K562 (cell line): ENCODE measurements at regions not wholly inside any gene's neighbourhood (a gene's known extent, or its start where the extent isn't known, plus 50 kb on each side); places are given as distances from the start of the nearest gene placed in this dataset.

ENCODE experiments used
- ATAC-seq: fragments of 200-7000 bp; cut with Tn5 transposase; 3 replicates; pipeline ENCODE4 v1.9.1; 2020; ENCODE audit warnings: moderate library complexity
- BruUV-seq: library from RNA; stranded (reverse); fragments of 400-500 nt; replicated peaks from 2 replicates; lab custom pipeline; 2021; lab: Mats Ljungman, UMichigan
- CTCF ChIA-PET: fragments of 300-600 bp; formaldehyde crosslinking; extraction: SDS; loops from one replicate; lab custom pipeline; 2021; ENCODE audit warnings: low intra/inter-chr PET ratio; lab: Yijun Ruan, JAX
- POLR2A ChIA-PET: fragments of 300-600, 350-650 bp; sonication (Branson Sonifier 250); formaldehyde crosslinking; extraction: SDS; loops from one replicate; lab custom pipeline; 2021; ENCODE audit warnings: antibody characterized with exemption, inconsistent platforms; lab: Yijun Ruan, JAX
- DNase-seq, 4 experiments: peaks; one replicate each; pipeline versions ENCODE4 v3.0.0 to v3.0.0-alpha.2; 2011 to 2018; ENCODE audit warnings: low spot score in 3 of 4, mixed read lengths in 3 of 4; ENCODE audit errors: extremely low read depth in 1 of 4
- FAIRE-seq: peaks from 2 replicates; lab custom pipeline; 2011; peaks lifted over from hg19 to GRCh38; lab: Jason Lieb, UNC
- H2AFZ ChIP-seq: 2 replicates; pipeline ENCODE4 v1.6.0; 2011; ENCODE audit warnings: low read depth, low read length, control low read depth, inconsistent platforms
- H3K27ac ChIP-seq: fragments of 200-600 bp; 3 replicates; pipeline ENCODE4 v1.8.0; 2011; ENCODE audit warnings: low read depth, mild to moderate bottlenecking, control low read depth, inconsistent platforms, low read length, moderate library complexity, mixed read lengths; ENCODE audit errors: extremely low read depth
- H3K27me3 ChIP-seq, 2 experiments: fragments of 300-600 bp in 1 of 2; 2 replicates in 1 of 2; 3 replicates in 1 of 2; pipeline versions ENCODE4 v1.6.0 to v1.8.0; 2011; ENCODE audit warnings: inconsistent platforms in 2 of 2, low read length in 2 of 2, mild to moderate bottlenecking in 1 of 2, mixed read lengths in 1 of 2, moderate library complexity in 1 of 2; ENCODE audit not compliant: control insufficient read depth in 2 of 2, insufficient read depth in 2 of 2
- H3K36me3 ChIP-seq: fragments of 300-600 bp; 3 replicates; pipeline ENCODE4 v1.8.0; 2011; ENCODE audit warnings: mild to moderate bottlenecking, low read length, inconsistent platforms; ENCODE audit not compliant: control insufficient read depth, insufficient read depth
- H3K4me1 ChIP-seq, 2 experiments: fragments of 200-600 bp in 1 of 2; replicated peaks in 1 of 2; 2 replicates in 1 of 2; 3 replicates in 1 of 2; pipeline versions ENCODE4 v1.5.1 to v1.8.0; 2011; ENCODE audit warnings: inconsistent platforms in 2 of 2, low read length in 2 of 2, mild to moderate bottlenecking in 1 of 2, mixed read lengths in 1 of 2, moderate library complexity in 1 of 2; ENCODE audit not compliant: control insufficient read depth in 2 of 2, insufficient read depth in 2 of 2
- H3K4me2 ChIP-seq: 2 replicates; pipeline ENCODE4 v1.6.1; 2011; ENCODE audit warnings: low read length, control low read depth, inconsistent platforms, mixed read lengths; ENCODE audit not compliant: insufficient read depth
- H3K4me3 ChIP-seq: fragments of 200-600 bp; sonication (generic), shearing (Covaris generic); 2 replicates; pipeline ENCODE4 v1.5.1; 2016; ENCODE audit warnings: control low read depth, inconsistent platforms
- H3K79me2 ChIP-seq: fragments of 200-600 bp; 3 replicates; pipeline ENCODE4 v1.8.0; 2011; ENCODE audit warnings: low read length, inconsistent platforms; ENCODE audit not compliant: control insufficient read depth, insufficient read depth
- H3K9ac ChIP-seq, 2 experiments: 2 replicates each; pipeline versions ENCODE4 v1.6.0 to v1.6.1; 2011; ENCODE audit warnings: low read depth in 2 of 2, low read length in 2 of 2, control low read depth in 1 of 2, inconsistent platforms in 1 of 2, mild to moderate bottlenecking in 1 of 2, mixed read lengths in 1 of 2; ENCODE audit not compliant: insufficient read depth in 1 of 2
- H3K9me1 ChIP-seq: one replicate; pipeline ENCODE4 v1.6.0; 2011; ENCODE audit warnings: inconsistent platforms, mild to moderate bottlenecking, low read length, moderate library complexity; ENCODE audit not compliant: control insufficient read depth, insufficient read depth
- H3K9me3 ChIP-seq: replicated peaks from 2 replicates; pipeline ENCODE4 v1.5.1; 2011; ENCODE audit warnings: low read depth, low read length, inconsistent platforms; ENCODE audit not compliant: control insufficient read depth, insufficient read depth
- H4K20me1 ChIP-seq: replicated peaks from 2 replicates; pipeline ENCODE4 v1.6.1; 2011; ENCODE audit warnings: low read length, inconsistent platforms, mixed read lengths; ENCODE audit not compliant: control insufficient read depth, insufficient read depth
- ARNT ChIP-seq, 2 experiments: fragments of 450-650 bp; IDR thresholded peaks; 2 replicates each; pipeline ENCODE4 v1.6.1; 2016; ENCODE audit warnings: mild to moderate bottlenecking in 1 of 2
- BRCA1 ChIP-seq, 2 experiments: fragments of 450-650 bp in 1 of 2; sonication (generic) in 1 of 2; formaldehyde crosslinking in 1 of 2; IDR thresholded peaks; 2 replicates each; pipeline versions ENCODE4 v1.5.0 to v1.6.1; 2017 to 2020; ENCODE audit warnings: mild to moderate bottlenecking in 1 of 2, missing genetic modification reagents in 1 of 2
- ELF4 ChIP-seq: fragments of 450-650 bp; formaldehyde crosslinking; IDR thresholded peaks from 2 replicates; pipeline ENCODE4 v1.4.0; 2022; ENCODE audit warnings: missing genetic modification characterization
- HSF4 ChIP-seq: fragments of 250-450 bp; sonication (Bioruptor Pico); IDR thresholded peaks from 2 replicates; pipeline ENCODE4 v2.1.2; 2022; ENCODE audit warnings: mild to moderate bottlenecking, moderate library complexity, borderline replicate concordance
- POLR3A ChIP-seq: IDR thresholded peaks from 2 replicates; pipeline ENCODE4 v1.6.1; 2011; ENCODE audit warnings: borderline replicate concordance, mild to moderate bottlenecking, moderate library complexity; ENCODE audit not compliant: insufficient read length, insufficient read depth; ENCODE audit errors: extremely low read depth
- ZZZ3 ChIP-seq: fragments of 450-650 bp; IDR thresholded peaks from 2 replicates; pipeline ENCODE4 v1.6.1; 2016; ENCODE audit warnings: antibody characterized with exemption, mild to moderate bottlenecking, moderate library complexity
- WGBS: fragments of 100-300 bp; shearing (Covaris generic); methylation state at CpG from one replicate; pipeline ENCODE4 v1.1.6; 2016; ENCODE audit warnings: low coverage, mixed read lengths; ENCODE audit not compliant: insufficient coverage; ENCODE audit errors: missing lambda C conversion rate; 5-methylcytosine and 5-hydroxymethylcytosine counted together
- in situ Hi-C: fragments of 300-500 bp; cut with MboI; formaldehyde crosslinking; loops from 4 replicates; pipeline ENCODE4 v1.15.0; 2018; ENCODE audit warnings: inconsistent platforms, mixed read lengths
- intact Hi-C: fragments of 100-400 bp; cut with micrococcal nuclease; formaldehyde crosslinking; loops from 2 replicates; pipeline ENCODE4 v1.14.2; 2022
- TF ChIP-seq, protein P1 (sequence below): fragments of 250-450 bp; sonication (Bioruptor Pico); IDR thresholded peaks from 2 replicates; pipeline ENCODE4 v1.6.1; 2021; ENCODE audit warnings: mild to moderate bottlenecking
- TF ChIP-seq, protein P2 (sequence below): fragments of 450-650 bp; IDR thresholded peaks from 2 replicates; pipeline ENCODE4 v1.6.1; 2016; ENCODE audit warnings: low read depth

DNA sequence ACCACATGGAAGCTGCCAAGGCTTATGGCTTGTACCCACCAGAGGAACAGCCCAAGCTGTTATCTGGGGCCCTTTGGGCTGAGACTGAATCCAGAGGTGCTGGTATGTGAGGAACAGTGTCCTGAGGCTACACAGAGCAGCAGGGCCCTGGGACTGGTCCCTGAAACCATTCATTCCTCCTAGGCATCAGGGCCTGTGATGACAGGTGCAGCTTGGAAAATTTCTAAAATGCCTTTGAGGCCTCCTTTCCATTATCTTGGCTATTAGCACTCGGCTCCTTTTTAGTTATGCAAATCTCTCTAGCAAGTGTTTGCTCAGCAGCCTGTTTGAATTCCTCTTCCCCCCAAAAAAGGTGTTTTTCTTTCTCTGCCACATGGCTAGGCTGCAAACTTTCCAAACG is 1151.7 kb upstream of the LRRN3 start:
- Histone ChIP-seq H3K4me1 (no peaks in the 10 kb centered on the region), H3K36me3 (no peaks in the 10 kb centered on the region), H3K9ac (no peak overlapping the region), H2AFZ (no peak overlapping the region), H4K20me1 (no peaks in the 10 kb centered on the region), H3K4me3 (no peak overlapping the region), H3K9me1 (no peaks in the 10 kb centered on the region), H3K4me2 (no peak overlapping the region), H3K9me3 (no peaks in the 10 kb centered on the region), H3K27ac (no peak overlapping the region), H3K27me3 (no peaks in the 10 kb centered on the region), H3K79me2 (no peaks in the 10 kb centered on the region)
- no TSS peak for BruUV-seq
- in situ Hi-C loops = no loop called here
- WGBS = 0% methylated on average over 2 of the region's 2 CpGs
- ChIA-PET CTCF (no interaction called here), POLR2A (no interaction called here)
- ATAC-seq = no peak
- no peak for TF ChIP-seq HSF4 (CRISPR knock-in tag)
- TF ChIP-seq, protein P1, sequence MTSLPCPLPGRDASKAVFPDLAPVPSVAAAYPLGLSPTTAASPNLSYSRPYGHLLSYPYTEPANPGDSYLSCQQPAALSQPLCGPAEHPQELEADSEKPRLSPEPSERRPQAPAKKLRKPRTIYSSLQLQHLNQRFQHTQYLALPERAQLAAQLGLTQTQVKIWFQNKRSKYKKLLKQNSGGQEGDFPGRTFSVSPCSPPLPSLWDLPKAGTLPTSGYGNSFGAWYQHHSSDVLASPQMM = no peak
- TF ChIP-seq ZZZ3 = no peak
- no peak for TF ChIP-seq POLR3A
- TF ChIP-seq ARNT (IDR thresholded peaks at IDR 0.05) = no peak
- TF ChIP-seq BRCA1 (IDR thresholded peaks at IDR 0.05) = no peak
- no peak for TF ChIP-seq BRCA1 (CRISPR knock-in tag; IDR thresholded peaks at IDR 0.05)
- no peak for TF ChIP-seq ELF4 (CRISPR knock-in tag)
- TF ChIP-seq, protein P2, sequence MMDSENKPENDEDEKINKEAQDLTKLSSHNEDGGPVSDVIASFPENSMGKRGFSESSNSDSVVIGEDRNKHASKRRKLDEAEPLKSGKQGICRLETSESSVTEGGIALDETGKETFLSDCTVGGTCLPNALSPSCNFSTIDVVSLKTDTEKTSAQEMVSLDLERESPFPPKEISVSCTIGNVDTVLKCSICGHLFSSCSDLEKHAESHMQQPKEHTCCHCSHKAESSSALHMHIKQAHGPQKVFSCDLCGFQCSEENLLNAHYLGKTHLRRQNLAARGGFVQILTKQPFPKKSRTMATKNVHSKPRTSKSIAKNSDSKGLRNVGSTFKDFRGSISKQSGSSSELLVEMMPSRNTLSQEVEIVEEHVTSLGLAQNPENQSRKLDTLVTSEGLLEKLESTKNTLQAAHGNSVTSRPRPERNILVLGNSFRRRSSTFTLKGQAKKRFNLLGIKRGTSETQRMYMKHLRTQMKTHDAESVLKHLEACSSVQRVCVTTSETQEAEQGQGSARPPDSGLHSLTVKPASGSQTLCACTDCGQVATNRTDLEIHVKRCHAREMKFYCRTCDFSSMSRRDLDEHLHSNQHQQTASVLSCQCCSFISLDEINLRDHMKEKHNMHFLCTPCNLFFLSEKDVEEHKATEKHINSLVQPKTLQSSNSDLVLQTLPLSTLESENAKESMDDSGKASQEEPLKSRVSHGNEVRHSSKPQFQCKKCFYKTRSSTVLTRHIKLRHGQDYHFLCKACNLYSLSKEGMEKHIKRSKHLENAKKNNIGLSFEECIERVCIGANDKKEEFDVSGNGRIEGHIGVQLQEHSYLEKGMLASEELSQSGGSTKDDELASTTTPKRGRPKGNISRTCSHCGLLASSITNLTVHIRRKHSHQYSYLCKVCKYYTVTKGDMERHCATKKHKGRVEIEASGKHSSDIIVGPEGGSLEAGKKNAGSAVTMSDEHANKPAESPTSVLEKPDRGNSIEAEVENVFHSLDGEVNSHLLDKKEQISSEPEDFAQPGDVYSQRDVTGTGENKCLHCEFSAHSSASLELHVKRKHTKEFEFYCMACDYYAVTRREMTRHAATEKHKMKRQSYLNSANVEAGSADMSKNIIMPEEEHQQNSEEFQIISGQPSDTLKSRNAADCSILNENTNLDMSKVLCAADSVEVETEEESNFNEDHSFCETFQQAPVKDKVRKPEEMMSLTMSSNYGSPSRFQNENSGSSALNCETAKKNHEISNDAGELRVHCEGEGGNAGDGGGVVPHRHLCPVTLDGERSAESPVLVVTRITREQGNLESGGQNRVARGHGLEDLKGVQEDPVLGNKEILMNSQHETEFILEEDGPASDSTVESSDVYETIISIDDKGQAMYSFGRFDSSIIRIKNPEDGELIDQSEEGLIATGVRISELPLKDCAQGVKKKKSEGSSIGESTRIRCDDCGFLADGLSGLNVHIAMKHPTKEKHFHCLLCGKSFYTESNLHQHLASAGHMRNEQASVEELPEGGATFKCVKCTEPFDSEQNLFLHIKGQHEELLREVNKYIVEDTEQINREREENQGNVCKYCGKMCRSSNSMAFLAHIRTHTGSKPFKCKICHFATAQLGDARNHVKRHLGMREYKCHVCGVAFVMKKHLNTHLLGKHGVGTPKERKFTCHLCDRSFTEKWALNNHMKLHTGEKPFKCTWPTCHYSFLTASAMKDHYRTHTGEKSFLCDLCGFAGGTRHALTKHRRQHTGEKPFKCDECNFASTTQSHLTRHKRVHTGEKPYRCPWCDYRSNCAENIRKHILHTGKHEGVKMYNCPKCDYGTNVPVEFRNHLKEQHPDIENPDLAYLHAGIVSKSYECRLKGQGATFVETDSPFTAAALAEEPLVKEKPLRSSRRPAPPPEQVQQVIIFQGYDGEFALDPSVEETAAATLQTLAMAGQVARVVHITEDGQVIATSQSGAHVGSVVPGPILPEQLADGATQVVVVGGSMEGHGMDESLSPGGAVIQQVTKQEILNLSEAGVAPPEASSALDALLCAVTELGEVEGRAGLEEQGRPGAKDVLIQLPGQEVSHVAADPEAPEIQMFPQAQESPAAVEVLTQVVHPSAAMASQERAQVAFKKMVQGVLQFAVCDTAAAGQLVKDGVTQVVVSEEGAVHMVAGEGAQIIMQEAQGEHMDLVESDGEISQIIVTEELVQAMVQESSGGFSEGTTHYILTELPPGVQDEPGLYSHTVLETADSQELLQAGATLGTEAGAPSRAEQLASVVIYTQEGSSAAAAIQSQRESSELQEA = no peak
- intact Hi-C loops = no loop called here
- FAIRE-seq = no peak
- no peak for DNase-seq
